NCI-H82 (cell line): ENCODE measurements at regions not wholly inside any gene's neighbourhood (a gene's known extent, or its start where the extent isn't known, plus 50 kb on each side); places are given as distances from the start of the nearest gene placed in this dataset.
A peak's percentile ranks its signal among the peaks of the same experiment; 100 is the strongest.

Source experiments
- DNase-seq: peaks from one replicate; lab custom pipeline; 2025; lab: John Stamatoyannopoulos, UW

GRCh38 chr6:100177956-100178355, 183.9 kb upstream of the MCHR2 start:
- DNase-seq = no peak

- no peak for DNase-seq
Observed at GRCh38 chr6:100176951-100177710, 183.1 kb upstream of the MCHR2 start.

- DNase-seq = peak; percentile 11
Observed at GRCh38 chr6:100176311-100176950, 182.4 kb upstream of the MCHR2 start.

GRCh38 chr6:100175814-100176310, 181.8 kb upstream of the MCHR2 start:
- DNase-seq = no peak

GRCh38 chr6:100173211-100173610, 179.2 kb upstream of the MCHR2 start:
- no peak for DNase-seq

GRCh38 chr6:100172322-100172713, 178.3 kb upstream of the MCHR2 start:
- DNase-seq = no peak

GRCh38 chr6:100171533-100172321, 177.7 kb upstream of the MCHR2 start:
- no peak for DNase-seq

GRCh38 chr6:100168148-100168547, 174.1 kb upstream of the MCHR2 start:
- DNase-seq = no peak

- DNase-seq = no peak
Observed at GRCh38 chr6:100167585-100167984, 173.6 kb upstream of the MCHR2 start.

- no peak for DNase-seq
Observed at GRCh38 chr6:100166956-100167355, 172.9 kb upstream of the MCHR2 start.

GRCh38 chr6:100165442-100165841, 171.4 kb upstream of the MCHR2 start:
- DNase-seq = no peak

GRCh38 chr6:100163035-100163434, 169.0 kb upstream of the MCHR2 start:
- DNase-seq = peak; percentile 9

- no peak for DNase-seq
Observed at GRCh38 chr6:100161782-100162365, 167.9 kb upstream of the MCHR2 start.

- peak; percentile 25 for DNase-seq
Observed at GRCh38 chr6:100160930-100161329, 166.9 kb upstream of the MCHR2 start.

GRCh38 chr6:100155141-100155540, 161.1 kb upstream of the MCHR2 start:
- DNase-seq = no peak

- no peak for DNase-seq
Observed at GRCh38 chr6:100153636-100154275, 159.7 kb upstream of the MCHR2 start.

- no peak for DNase-seq
Observed at GRCh38 chr6:100152201-100152600, 158.2 kb upstream of the MCHR2 start.

- no peak for DNase-seq
Observed at GRCh38 chr6:100144991-100145390, 151.0 kb upstream of the MCHR2 start.

- DNase-seq = no peak
Observed at GRCh38 chr6:100138346-100139022, 144.5 kb upstream of the MCHR2 start.

- DNase-seq = no peak
Observed at GRCh38 chr6:100137759-100138158, 143.7 kb upstream of the MCHR2 start.

- no peak for DNase-seq
Observed at GRCh38 chr6:100136590-100136989, 142.6 kb upstream of the MCHR2 start.
